ENCODE measurements at regions not wholly inside any gene's neighbourhood (a gene's known extent, or its start where the extent isn't known, plus 50 kb on each side); places are given as distances from the start of the nearest gene placed in this dataset.

DNA sequence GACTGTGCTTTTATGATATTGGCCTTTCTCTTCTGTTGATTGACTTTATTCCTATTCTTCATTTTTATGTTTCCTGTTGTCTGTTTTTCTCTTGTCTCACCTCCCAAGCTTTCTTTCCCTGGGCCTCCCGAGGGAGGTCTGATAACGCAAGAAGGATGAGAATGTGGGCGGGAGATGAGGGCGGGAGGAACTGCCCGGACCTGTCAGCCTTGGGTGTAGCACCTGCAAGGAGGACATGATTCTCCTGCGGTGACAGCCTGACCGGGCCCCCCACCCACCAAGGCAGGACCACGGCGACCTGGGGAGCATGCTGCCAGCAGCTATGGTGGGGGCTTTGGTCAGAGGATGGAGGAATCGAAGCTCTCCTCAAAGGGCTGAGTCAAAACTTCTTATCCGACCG lies 86.9 kb downstream of the PLEKHG1 start:
- Histone ChIP-seq H3K4me1 (ENCODE audit: insufficient read depth, low read length) (peaks cover 12% of the 10 kb centered on the region), H3K4me3 (replicated peaks in 1 of 3; ENCODE audit: insufficient read depth in 1 of 3, low read depth in 2 of 3, low read length in 3 of 3) (no peak overlapping the region), H3K27me3 (ENCODE audit: control insufficient read depth in 1 of 2, insufficient read depth in 2 of 2, low read length in 2 of 2) (no peaks in the 10 kb centered on the region), H4K20me1 (ENCODE audit: insufficient read depth, low read length) (no peaks in the 10 kb centered on the region), H3K36me3 (replicated peaks in 1 of 2; ENCODE audit: control insufficient read depth in 1 of 2, insufficient read depth in 2 of 2, low read length in 2 of 2) (no peaks in the 10 kb centered on the region), H3K79me2 (ENCODE audit: insufficient read depth, low read length) (no peaks in the 10 kb centered on the region), H2AFZ (ENCODE audit: low read length) (no peak overlapping the region), H3K9ac (ENCODE audit: insufficient read depth, low read depth, low read length) (no peak overlapping the region), H3K27ac (ENCODE audit: extremely low read length, insufficient read depth, low read length) (no peak overlapping the region), H3K4me2 (ENCODE audit: low read depth, low read length) (no peak overlapping the region), H3K9me3 (ENCODE audit: low read length) (no peaks in the 10 kb centered on the region)
- DNase-seq (ENCODE audit: low spot score) (no peak), FAIRE-seq (no peak), ATAC-seq (no peak)
- TF ChIP-seq SAP130 (CRISPR knock-in tag; IDR thresholded peaks at IDR 0.05; ENCODE audit: low read depth) (no peak), KDM2A (CRISPR knock-in tag; IDR thresholded peaks at IDR 0.05; ENCODE audit: borderline replicate concordance, low read depth) (no peak), MTA3 (CRISPR knock-in tag; IDR thresholded peaks at IDR 0.05) (no peak), ZBTB1 (CRISPR knock-in tag; IDR thresholded peaks at IDR 0.05; ENCODE audit: borderline replicate concordance) (no peak), ZFY (CRISPR knock-in tag; IDR thresholded peaks at IDR 0.05) (no peak), MAFK (conservative IDR thresholded peaks at IDR 0.05 in 1 of 2, IDR thresholded peaks at IDR 0.05 in 1 of 2; ENCODE audit: low read length in 2 of 2) (no peak), ZBTB21 (CRISPR knock-in tag; IDR thresholded peaks at IDR 0.05) (no peak), ZNF468 (CRISPR knock-in tag; IDR thresholded peaks at IDR 0.05) (no peak), ZBTB3 (CRISPR knock-in tag; IDR thresholded peaks at IDR 0.05; ENCODE audit: borderline replicate concordance, low read depth) (no peak), HDAC1 (CRISPR knock-in tag; IDR thresholded peaks at IDR 0.05) (no peak), ZMYM4 (CRISPR knock-in tag; IDR thresholded peaks at IDR 0.05) (no peak), SNAI1 (CRISPR knock-in tag; IDR thresholded peaks at IDR 0.05; ENCODE audit: borderline replicate concordance) (no peak), ZNF432 (CRISPR knock-in tag; IDR thresholded peaks at IDR 0.05; ENCODE audit: borderline replicate concordance) (no peak), PTBP1 (IDR thresholded peaks at IDR 0.05; ENCODE audit: low read depth, low read length, poor library complexity, severe bottlenecking) (no peak)
- TF ChIP-seq, protein P1, sequence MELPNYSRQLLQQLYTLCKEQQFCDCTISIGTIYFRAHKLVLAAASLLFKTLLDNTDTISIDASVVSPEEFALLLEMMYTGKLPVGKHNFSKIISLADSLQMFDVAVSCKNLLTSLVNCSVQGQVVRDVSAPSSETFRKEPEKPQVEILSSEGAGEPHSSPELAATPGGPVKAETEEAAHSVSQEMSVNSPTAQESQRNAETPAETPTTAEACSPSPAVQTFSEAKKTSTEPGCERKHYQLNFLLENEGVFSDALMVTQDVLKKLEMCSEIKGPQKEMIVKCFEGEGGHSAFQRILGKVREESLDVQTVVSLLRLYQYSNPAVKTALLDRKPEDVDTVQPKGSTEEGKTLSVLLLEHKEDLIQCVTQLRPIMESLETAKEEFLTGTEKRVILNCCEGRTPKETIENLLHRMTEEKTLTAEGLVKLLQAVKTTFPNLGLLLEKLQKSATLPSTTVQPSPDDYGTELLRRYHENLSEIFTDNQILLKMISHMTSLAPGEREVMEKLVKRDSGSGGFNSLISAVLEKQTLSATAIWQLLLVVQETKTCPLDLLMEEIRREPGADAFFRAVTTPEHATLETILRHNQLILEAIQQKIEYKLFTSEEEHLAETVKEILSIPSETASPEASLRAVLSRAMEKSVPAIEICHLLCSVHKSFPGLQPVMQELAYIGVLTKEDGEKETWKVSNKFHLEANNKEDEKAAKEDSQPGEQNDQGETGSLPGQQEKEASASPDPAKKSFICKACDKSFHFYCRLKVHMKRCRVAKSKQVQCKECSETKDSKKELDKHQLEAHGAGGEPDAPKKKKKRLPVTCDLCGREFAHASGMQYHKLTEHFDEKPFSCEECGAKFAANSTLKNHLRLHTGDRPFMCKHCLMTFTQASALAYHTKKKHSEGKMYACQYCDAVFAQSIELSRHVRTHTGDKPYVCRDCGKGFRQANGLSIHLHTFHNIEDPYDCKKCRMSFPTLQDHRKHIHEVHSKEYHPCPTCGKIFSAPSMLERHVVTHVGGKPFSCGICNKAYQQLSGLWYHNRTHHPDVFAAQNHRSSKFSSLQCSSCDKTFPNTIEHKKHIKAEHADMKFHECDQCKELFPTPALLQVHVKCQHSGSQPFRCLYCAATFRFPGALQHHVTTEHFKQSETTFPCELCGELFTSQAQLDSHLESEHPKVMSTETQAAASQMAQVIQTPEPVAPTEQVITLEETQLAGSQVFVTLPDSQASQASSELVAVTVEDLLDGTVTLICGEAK (IDR thresholded peaks at IDR 0.05): no peak
- TF ChIP-seq, protein P1 (CRISPR knock-in tag; IDR thresholded peaks at IDR 0.05): no peak
- TF ChIP-seq, protein P2, sequence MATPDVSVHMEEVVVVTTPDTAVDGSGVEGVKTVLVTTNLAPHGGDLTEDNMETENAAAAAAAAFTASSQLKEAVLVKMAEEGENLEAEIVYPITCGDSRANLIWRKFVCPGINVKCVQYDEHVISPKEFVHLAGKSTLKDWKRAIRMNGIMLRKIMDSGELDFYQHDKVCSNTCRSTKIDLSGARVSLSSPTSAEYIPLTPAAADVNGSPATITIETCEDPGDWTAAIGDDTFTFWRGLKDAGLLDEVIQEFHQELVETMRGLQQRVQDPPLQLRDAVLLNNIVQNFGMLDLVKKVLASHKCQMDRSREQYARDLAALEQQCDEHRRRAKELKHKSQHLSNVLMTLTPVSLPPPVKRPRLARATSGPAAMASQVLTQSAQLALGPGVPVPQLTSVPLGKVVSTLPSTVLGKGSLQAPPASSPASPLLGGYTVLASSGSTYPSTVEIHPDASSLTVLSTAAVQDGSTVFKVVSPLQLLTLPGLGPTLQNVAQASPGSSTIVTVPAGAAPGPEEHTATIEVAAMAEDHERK (CRISPR knock-in tag; IDR thresholded peaks at IDR 0.05; ENCODE audit: low read depth): no peak
- BruUV-seq (replicated peaks): no TSS peak
- in situ Hi-C loops (cut with HindIII; ENCODE audit: extremely low pct_ligation_motif_present, low pct_unique_long_range_greater_than_20kb): no loop called here
- ChIA-PET POLR2A (no interaction called here), CTCF (ENCODE audit: low intra/inter-chr PET ratio, low total read pairs) (no interaction called here)
- intact Hi-C loops (cut with micrococcal nuclease; ENCODE audit: unreplicated experiment): no loop called here
- WGBS (ENCODE audit: low lambda C conversion rate): 62% methylated on average over 12 of the region's 12 CpGs

All from HepG2 (cell line).